GM23338 (cell line): ENCODE measurements at regions not wholly inside any gene's neighbourhood (a gene's known extent, or its start where the extent isn't known, plus 50 kb on each side); places are given as distances from the start of the nearest gene placed in this dataset.

Source experiments
- ATAC-seq: fragments of 200-7000 bp; cut with Tn5 transposase; 3 replicates; pipeline ENCODE4 v1.9.1; 2020
- DNase-seq: peaks from one replicate; pipeline ENCODE4 v3.0.0-alpha.2; 2015; ENCODE audit warnings: low spot score
- H2AFZ ChIP-seq: fragments of 200-600 bp; sonication (generic); 2 replicates; pipeline ENCODE4 v1.8.0; 2016; ENCODE audit warnings: antibody characterized with exemption, mild to moderate bottlenecking, moderate library complexity
- H3F3A ChIP-seq: fragments of 200-600 bp; sonication (generic); replicated peaks from 2 replicates; pipeline ENCODE4 v1.8.0; 2017; ENCODE audit warnings: antibody characterized with exemption, mixed run types, low read depth
- H3K27ac ChIP-seq: fragments of 200-600 bp; sonication (generic); 2 replicates; pipeline ENCODE4 v1.6.1; 2016; ENCODE audit warnings: low read depth
- H3K27me3 ChIP-seq: fragments of 200-600 bp; sonication (generic); 2 replicates; pipeline ENCODE4 v1.8.0; 2016; ENCODE audit warnings: mild to moderate bottlenecking, mixed run types, moderate library complexity; ENCODE audit not compliant: insufficient read depth
- H3K36me3 ChIP-seq: fragments of 200-600 bp; sonication (generic); 2 replicates; pipeline ENCODE4 v1.8.0; 2016; ENCODE audit warnings: mild to moderate bottlenecking; ENCODE audit not compliant: insufficient read depth
- H3K4me1 ChIP-seq: fragments of 200-600 bp; sonication (generic); 2 replicates; pipeline ENCODE4 v1.8.0; 2016; ENCODE audit warnings: mild to moderate bottlenecking, moderate library complexity; ENCODE audit not compliant: insufficient read depth
- H3K4me2 ChIP-seq: fragments of 200-600 bp; sonication (generic); 2 replicates; pipeline ENCODE4 v1.7.1; 2017; ENCODE audit warnings: mixed run types
- H3K4me3 ChIP-seq: fragments of 200-600 bp; sonication (generic); 2 replicates; pipeline ENCODE4 v1.6.1; 2016; ENCODE audit warnings: mixed run types
- H3K79me2 ChIP-seq: fragments of 200-600 bp; sonication (generic); replicated peaks from 2 replicates; pipeline ENCODE4 v1.8.0; 2017; ENCODE audit warnings: mild to moderate bottlenecking; ENCODE audit not compliant: insufficient read depth
- H3K9me2 ChIP-seq: fragments of 200-600 bp; sonication (generic); 2 replicates; pipeline ENCODE4 v1.8.0; 2017; ENCODE audit not compliant: insufficient read depth
- H4K20me1 ChIP-seq: fragments of 200-600 bp; sonication (generic); replicated peaks from 2 replicates; pipeline ENCODE4 v1.8.0; 2017; ENCODE audit warnings: mild to moderate bottlenecking; ENCODE audit not compliant: insufficient read depth
- H3K27ac Mint-ChIP-seq: 2 replicates; pipeline ENCODE4 v1.8.0; 2020; ENCODE audit warnings: inconsistent platforms, mild to moderate bottlenecking, moderate library complexity, mixed read lengths
- H3K27me3 Mint-ChIP-seq: 3 replicates; pipeline ENCODE4 v1.8.0; 2022; ENCODE audit warnings: low read depth, mild to moderate bottlenecking, moderate library complexity, mixed read lengths, inconsistent platforms; ENCODE audit not compliant: insufficient read depth, poor library complexity
- H3K36me3 Mint-ChIP-seq: 3 replicates; pipeline ENCODE4 v1.8.0; 2021; ENCODE audit warnings: low read depth, mild to moderate bottlenecking, inconsistent platforms, moderate library complexity, mixed read lengths
- H3K4me1 Mint-ChIP-seq: 3 replicates; pipeline ENCODE4 v1.8.0; 2020; ENCODE audit warnings: mild to moderate bottlenecking, inconsistent platforms, mixed read lengths
- H3K4me3 Mint-ChIP-seq: 3 replicates; pipeline ENCODE4 v1.8.0; 2021; ENCODE audit warnings: moderate library complexity, mild to moderate bottlenecking, inconsistent platforms, mixed read lengths
- H3K9me3 Mint-ChIP-seq: 3 replicates; pipeline ENCODE4 v1.8.0; 2020; ENCODE audit warnings: moderate library complexity, mild to moderate bottlenecking, inconsistent platforms, mixed read lengths
- CREB1 ChIP-seq: fragments of 250-450 bp; sonication (Bioruptor Pico); IDR thresholded peaks from 2 replicates; pipeline ENCODE4 v1.5.0; 2020; ENCODE audit warnings: low read depth, mild to moderate bottlenecking, moderate library complexity
- EZH2phosphoT487 ChIP-seq: fragments of 200-600 bp; sonication (generic); IDR thresholded peaks from one replicate; pipeline ENCODE4 v1.8.1; 2018; ENCODE audit warnings: antibody characterized with exemption; ENCODE audit not compliant: unreplicated experiment
- ZNF462 ChIP-seq: fragments of 250-450 bp; sonication (Bioruptor Pico); IDR thresholded peaks from 2 replicates; pipeline ENCODE4 v1.5.0; 2020; ENCODE audit warnings: mild to moderate bottlenecking, moderate library complexity
- TF ChIP-seq, protein P1 (sequence below): IDR thresholded peaks from 2 replicates; pipeline ENCODE4 v1.6.1; 2016; ENCODE audit warnings: antibody characterized with exemption
- TF ChIP-seq, protein P2 (sequence below): IDR thresholded peaks from one replicate; pipeline ENCODE4 v1.6.1; 2018; ENCODE audit warnings: antibody characterized with exemption; ENCODE audit not compliant: unreplicated experiment
- TF ChIP-seq, protein P3 (sequence below), 2 experiments: fragments of 200-600 bp in 1 of 2; sonication (generic) in 1 of 2; conservative IDR thresholded peaks; 2 replicates each; pipeline versions ENCODE4 v1.5.1 to v1.6.1; 2016 to 2017; ENCODE audit warnings: antibody characterized with exemption in 2 of 2, low read depth in 2 of 2, mild to moderate bottlenecking in 2 of 2, moderate library complexity in 1 of 2

DNA sequence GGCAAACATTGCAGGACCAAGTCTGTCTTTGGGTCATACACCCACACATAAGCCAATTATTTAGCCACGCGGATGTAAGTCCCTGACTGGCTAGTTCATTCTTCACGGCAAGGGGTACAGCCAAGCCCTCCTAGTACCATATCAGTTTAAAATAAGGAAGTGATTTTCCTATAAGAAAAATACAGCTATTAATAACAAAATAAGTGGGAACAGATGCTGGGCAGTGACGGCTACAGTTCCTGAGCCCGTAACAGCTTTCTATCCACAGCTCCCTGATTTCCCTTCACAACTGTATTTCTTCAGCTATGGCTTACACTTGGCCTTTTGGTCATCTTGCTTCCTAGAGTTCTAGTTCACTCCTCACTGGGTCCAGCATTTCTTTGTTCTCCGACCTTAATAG lies 542.4 kb upstream of the C16orf82 start:
- TF ChIP-seq, protein P1, sequence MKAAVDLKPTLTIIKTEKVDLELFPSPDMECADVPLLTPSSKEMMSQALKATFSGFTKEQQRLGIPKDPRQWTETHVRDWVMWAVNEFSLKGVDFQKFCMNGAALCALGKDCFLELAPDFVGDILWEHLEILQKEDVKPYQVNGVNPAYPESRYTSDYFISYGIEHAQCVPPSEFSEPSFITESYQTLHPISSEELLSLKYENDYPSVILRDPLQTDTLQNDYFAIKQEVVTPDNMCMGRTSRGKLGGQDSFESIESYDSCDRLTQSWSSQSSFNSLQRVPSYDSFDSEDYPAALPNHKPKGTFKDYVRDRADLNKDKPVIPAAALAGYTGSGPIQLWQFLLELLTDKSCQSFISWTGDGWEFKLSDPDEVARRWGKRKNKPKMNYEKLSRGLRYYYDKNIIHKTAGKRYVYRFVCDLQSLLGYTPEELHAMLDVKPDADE = no peak
- TF ChIP-seq, protein P2, sequence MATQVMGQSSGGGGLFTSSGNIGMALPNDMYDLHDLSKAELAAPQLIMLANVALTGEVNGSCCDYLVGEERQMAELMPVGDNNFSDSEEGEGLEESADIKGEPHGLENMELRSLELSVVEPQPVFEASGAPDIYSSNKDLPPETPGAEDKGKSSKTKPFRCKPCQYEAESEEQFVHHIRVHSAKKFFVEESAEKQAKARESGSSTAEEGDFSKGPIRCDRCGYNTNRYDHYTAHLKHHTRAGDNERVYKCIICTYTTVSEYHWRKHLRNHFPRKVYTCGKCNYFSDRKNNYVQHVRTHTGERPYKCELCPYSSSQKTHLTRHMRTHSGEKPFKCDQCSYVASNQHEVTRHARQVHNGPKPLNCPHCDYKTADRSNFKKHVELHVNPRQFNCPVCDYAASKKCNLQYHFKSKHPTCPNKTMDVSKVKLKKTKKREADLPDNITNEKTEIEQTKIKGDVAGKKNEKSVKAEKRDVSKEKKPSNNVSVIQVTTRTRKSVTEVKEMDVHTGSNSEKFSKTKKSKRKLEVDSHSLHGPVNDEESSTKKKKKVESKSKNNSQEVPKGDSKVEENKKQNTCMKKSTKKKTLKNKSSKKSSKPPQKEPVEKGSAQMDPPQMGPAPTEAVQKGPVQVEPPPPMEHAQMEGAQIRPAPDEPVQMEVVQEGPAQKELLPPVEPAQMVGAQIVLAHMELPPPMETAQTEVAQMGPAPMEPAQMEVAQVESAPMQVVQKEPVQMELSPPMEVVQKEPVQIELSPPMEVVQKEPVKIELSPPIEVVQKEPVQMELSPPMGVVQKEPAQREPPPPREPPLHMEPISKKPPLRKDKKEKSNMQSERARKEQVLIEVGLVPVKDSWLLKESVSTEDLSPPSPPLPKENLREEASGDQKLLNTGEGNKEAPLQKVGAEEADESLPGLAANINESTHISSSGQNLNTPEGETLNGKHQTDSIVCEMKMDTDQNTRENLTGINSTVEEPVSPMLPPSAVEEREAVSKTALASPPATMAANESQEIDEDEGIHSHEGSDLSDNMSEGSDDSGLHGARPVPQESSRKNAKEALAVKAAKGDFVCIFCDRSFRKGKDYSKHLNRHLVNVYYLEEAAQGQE = no peak
- TF ChIP-seq EZH2phosphoT487 = no peak
- TF ChIP-seq, protein P3, sequence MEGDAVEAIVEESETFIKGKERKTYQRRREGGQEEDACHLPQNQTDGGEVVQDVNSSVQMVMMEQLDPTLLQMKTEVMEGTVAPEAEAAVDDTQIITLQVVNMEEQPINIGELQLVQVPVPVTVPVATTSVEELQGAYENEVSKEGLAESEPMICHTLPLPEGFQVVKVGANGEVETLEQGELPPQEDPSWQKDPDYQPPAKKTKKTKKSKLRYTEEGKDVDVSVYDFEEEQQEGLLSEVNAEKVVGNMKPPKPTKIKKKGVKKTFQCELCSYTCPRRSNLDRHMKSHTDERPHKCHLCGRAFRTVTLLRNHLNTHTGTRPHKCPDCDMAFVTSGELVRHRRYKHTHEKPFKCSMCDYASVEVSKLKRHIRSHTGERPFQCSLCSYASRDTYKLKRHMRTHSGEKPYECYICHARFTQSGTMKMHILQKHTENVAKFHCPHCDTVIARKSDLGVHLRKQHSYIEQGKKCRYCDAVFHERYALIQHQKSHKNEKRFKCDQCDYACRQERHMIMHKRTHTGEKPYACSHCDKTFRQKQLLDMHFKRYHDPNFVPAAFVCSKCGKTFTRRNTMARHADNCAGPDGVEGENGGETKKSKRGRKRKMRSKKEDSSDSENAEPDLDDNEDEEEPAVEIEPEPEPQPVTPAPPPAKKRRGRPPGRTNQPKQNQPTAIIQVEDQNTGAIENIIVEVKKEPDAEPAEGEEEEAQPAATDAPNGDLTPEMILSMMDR (conservative IDR thresholded peaks at IDR 0.05; ENCODE audit: low read depth in 2 of 2) = no peak
- Mint-ChIP-seq H3K4me3 (no peak overlapping the region), H3K27me3 (peaks cover 1% of the 10 kb centered on the region), H3K9me3 (peaks cover 71% of the 10 kb centered on the region), H3K36me3 (peaks cover 3% of the 10 kb centered on the region; the same call in 2 of the 3 replicates), H3K4me1 (no peaks in the 10 kb centered on the region), H3K27ac (no peak overlapping the region)
- H3K4me2 ChIP-seq = no peak overlapping the region
- DNase-seq (no peak), ATAC-seq (no peak)
- no peaks in the 10 kb centered on the region for H3F3A ChIP-seq
- H2AFZ ChIP-seq = no peak overlapping the region
- no peaks in the 10 kb centered on the region for H3K27me3 ChIP-seq
- no peaks in the 10 kb centered on the region for H3K36me3 ChIP-seq
- 0 out of 2 replicates have a peak, but pooled peaks cover 6% of the 10 kb centered on the region for H3K9me2 ChIP-seq
- no peak overlapping the region for H3K4me3 ChIP-seq
- H3K4me1 ChIP-seq = no peaks in the 10 kb centered on the region
- H3K27ac ChIP-seq = no peak overlapping the region
- no peaks in the 10 kb centered on the region for H3K79me2 ChIP-seq
- H4K20me1 ChIP-seq = no peaks in the 10 kb centered on the region

- Histone ChIP-seq H3K4me3 (no peak overlapping the region), H3K4me2 (no peak overlapping the region), H4K20me1 (no peaks in the 10 kb centered on the region), H2AFZ (no peak overlapping the region), H3K79me2 (no peaks in the 10 kb centered on the region), H3K4me1 (no peaks in the 10 kb centered on the region), H3K27ac (no peak overlapping the region), H3F3A (no peaks in the 10 kb centered on the region), H3K27me3 (no peaks in the 10 kb centered on the region), H3K9me2 (0 out of 2 replicates have a peak, but pooled peaks cover 6% of the 10 kb centered on the region), H3K36me3 (no peaks in the 10 kb centered on the region)
- DNase-seq = no peak
- H3K27me3 Mint-ChIP-seq = peaks cover 1% of the 10 kb centered on the region
- H3K27ac Mint-ChIP-seq = no peak overlapping the region
- no peak for ATAC-seq
- H3K4me1 Mint-ChIP-seq = no peaks in the 10 kb centered on the region
- H3K9me3 Mint-ChIP-seq = peaks cover 72% of the 10 kb centered on the region
- no peak overlapping the region for H3K4me3 Mint-ChIP-seq
- H3K36me3 Mint-ChIP-seq = peaks cover 3% of the 10 kb centered on the region; the same call in 2 of the 3 replicates
- no peak for TF ChIP-seq ZNF462 (CRISPR knock-in tag)
- TF ChIP-seq CREB1 (CRISPR knock-in tag) = no peak
Observed at GRCh38 chr16:26524846-26525245, 541.9 kb upstream of the C16orf82 start.
